Body of pancreas (tissue), 4 donors: ENCODE measurements at regions not wholly inside any gene's neighbourhood (a gene's known extent, or its start where the extent isn't known, plus 50 kb on each side); places are given as distances from the start of the nearest gene placed in this dataset.
"Not testable (repeated sequence)": the region's sequence is repeated elsewhere in the genome, so short reads cannot be mapped to it uniquely, and the experiment has no call there.

Experiments used
- ATAC-seq: fragments of 150-250 bp; one replicate; pipeline ENCODE4 v1.9.1; 2016
- DNase-seq, 4 donors: peaks; one replicate each; pipeline ENCODE4 v3.0.0-alpha.2; 2019
- H3K27ac ChIP-seq, 4 donors: fragments of 200-600 bp; sonication (generic); 1 replicate in 3 of 4; 2 replicates in 1 of 4; pipeline versions ENCODE4 v1.5.1 to v1.6.1; 2016 to 2019; ENCODE audit warnings: mild to moderate bottlenecking in 1 of 4, mixed read lengths in 1 of 4, moderate library complexity in 1 of 4
- H3K27me3 ChIP-seq, 2 donors: fragments of 200-600 bp; sonication (generic); one replicate each; pipeline ENCODE4 v1.6.0; 2016; ENCODE audit warnings: mild to moderate bottlenecking in 1 of 2
- H3K36me3 ChIP-seq, 2 donors: fragments of 200-600 bp; sonication (generic); replicated peaks in 1 of 2; 2 replicates each; pipeline ENCODE4 v1.5.1; 2016; ENCODE audit warnings: low read depth in 2 of 2; ENCODE audit not compliant: insufficient read depth in 1 of 2
- H3K4me1 ChIP-seq: fragments of 200-600 bp; sonication (generic); one replicate; pipeline ENCODE4 v1.6.0; 2016
- H3K4me3 ChIP-seq, 2 donors: fragments of 200-600 bp; sonication (generic); 1 replicate in 1 of 2; 2 replicates in 1 of 2; pipeline ENCODE4 v1.5.1; 2016 to 2019
- H3K9me3 ChIP-seq, 3 donors: fragments of 200-600 bp; sonication (generic); 1 replicate in 2 of 3; 2 replicates in 1 of 3; pipeline ENCODE4 v1.5.1; 2016
- POLR2A ChIP-seq, 3 donors: fragments of 450-650 bp; IDR thresholded peaks; one replicate each; pipeline ENCODE4 v1.6.1; 2016; ENCODE audit warnings: antibody characterized with exemption in 3 of 3, mild to moderate bottlenecking in 2 of 3
- WGBS, 2 donors: methylation state at CpG; one replicate each; pipeline ENCODE4 v1.1.5; 2017; 5-methylcytosine and 5-hydroxymethylcytosine counted together
- intact Hi-C: fragments of 100-400 bp; cut with DNase I; formaldehyde crosslinking; loops from one replicate; pipeline ENCODE4 v1.15.1; 2023
- TF ChIP-seq, protein P1 (sequence below), 7 experiments: fragments of 450-650 bp in 4 of 7; fragments of 200-600 bp in 3 of 7; sonication (generic) in 3 of 7; IDR thresholded peaks; one replicate each; pipeline ENCODE4 v1.5.1; 2016 to 2019; ENCODE audit warnings: antibody characterized with exemption in 7 of 7

DNA sequence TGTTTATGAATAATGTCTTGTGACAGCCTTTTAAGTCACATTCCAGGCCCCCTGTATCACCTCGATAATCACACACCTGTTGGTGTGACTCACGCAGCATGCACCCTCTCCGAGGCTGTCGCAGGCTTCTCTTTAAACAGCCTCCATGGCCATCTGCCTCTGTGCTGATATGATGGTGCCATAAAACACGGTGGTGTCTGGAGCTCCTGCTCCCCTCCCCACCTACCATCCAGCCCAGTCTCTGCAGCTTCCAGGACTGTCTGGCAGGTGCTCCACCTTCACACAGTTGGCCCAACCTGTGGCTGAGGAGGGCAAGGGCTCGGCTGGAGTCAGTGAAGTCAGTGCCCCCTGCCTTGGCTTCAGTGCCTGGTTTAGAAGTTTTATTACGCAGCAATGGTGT, 173.8 kb upstream of the RPL34 start:
- no peak for DNase-seq
- ATAC-seq = no peak
- no peak for TF ChIP-seq POLR2A (IDR thresholded peaks at IDR 0.05)
- TF ChIP-seq, protein P1, sequence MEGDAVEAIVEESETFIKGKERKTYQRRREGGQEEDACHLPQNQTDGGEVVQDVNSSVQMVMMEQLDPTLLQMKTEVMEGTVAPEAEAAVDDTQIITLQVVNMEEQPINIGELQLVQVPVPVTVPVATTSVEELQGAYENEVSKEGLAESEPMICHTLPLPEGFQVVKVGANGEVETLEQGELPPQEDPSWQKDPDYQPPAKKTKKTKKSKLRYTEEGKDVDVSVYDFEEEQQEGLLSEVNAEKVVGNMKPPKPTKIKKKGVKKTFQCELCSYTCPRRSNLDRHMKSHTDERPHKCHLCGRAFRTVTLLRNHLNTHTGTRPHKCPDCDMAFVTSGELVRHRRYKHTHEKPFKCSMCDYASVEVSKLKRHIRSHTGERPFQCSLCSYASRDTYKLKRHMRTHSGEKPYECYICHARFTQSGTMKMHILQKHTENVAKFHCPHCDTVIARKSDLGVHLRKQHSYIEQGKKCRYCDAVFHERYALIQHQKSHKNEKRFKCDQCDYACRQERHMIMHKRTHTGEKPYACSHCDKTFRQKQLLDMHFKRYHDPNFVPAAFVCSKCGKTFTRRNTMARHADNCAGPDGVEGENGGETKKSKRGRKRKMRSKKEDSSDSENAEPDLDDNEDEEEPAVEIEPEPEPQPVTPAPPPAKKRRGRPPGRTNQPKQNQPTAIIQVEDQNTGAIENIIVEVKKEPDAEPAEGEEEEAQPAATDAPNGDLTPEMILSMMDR (IDR thresholded peaks at IDR 0.05) = no peak
- H3K36me3 ChIP-seq = no peaks in the 10 kb centered on the region
- no peaks in the 10 kb centered on the region for H3K27me3 ChIP-seq
- 44 to 46% methylated on average over 7 of the region's 7 CpGs for WGBS, 2 donors
- intact Hi-C loops = no loop called here
- H3K27ac ChIP-seq = no peak overlapping the region
- no peak overlapping the region for H3K4me3 ChIP-seq
- no peaks in the 10 kb centered on the region for H3K9me3 ChIP-seq
- no peaks in the 10 kb centered on the region for H3K4me1 ChIP-seq

DNA sequence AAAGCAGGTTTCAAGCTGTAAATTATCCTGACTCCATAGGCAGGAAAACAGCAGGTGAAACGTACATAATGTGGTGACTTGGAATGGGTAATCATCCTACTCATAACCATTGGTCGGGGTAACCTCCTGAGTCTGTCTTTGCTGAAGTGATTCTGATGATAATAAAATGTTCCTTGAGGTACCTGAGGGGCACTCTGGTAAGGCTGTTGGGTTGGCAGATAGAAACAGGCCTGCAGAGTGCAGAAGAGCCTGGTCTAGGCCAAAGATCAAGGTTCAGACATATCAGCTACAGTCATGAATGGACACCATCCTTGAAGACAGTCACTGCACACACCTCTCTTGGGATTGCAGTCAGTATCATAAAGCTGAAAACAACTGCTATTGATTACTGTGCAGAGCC, 174.7 kb upstream of the RPL34 start:
- Histone ChIP-seq H3K4me1 (no peaks in the 10 kb centered on the region), H3K27ac (no peak overlapping the region), H3K27me3 (no peaks in the 10 kb centered on the region), H3K36me3 (no peaks in the 10 kb centered on the region), H3K4me3 (no peak overlapping the region), H3K9me3 (no peaks in the 10 kb centered on the region)
- 72 to 77% methylated on average over 2 of the region's 2 CpGs for WGBS, 2 donors
- TF ChIP-seq, protein P1 (IDR thresholded peaks at IDR 0.05) = no peak
- TF ChIP-seq POLR2A (IDR thresholded peaks at IDR 0.05) = no peak
- ATAC-seq = no peak
- intact Hi-C loops = no loop called here
- DNase-seq = no peak

- intact Hi-C loops = no loop called here
- no peaks in the 10 kb centered on the region for H3K27me3 ChIP-seq
- no peak for TF ChIP-seq POLR2A (IDR thresholded peaks at IDR 0.05)
- TF ChIP-seq, protein P1 (IDR thresholded peaks at IDR 0.05) = no peak
- ATAC-seq (no peak), DNase-seq (no peak)
- no peaks in the 10 kb centered on the region for H3K4me1 ChIP-seq
- WGBS, 2 donors = 80 to 87% methylated on average over 3 of the region's 3 CpGs
- H3K9me3 ChIP-seq = no peaks in the 10 kb centered on the region
- no peaks in the 10 kb centered on the region for H3K36me3 ChIP-seq
- H3K27ac ChIP-seq = no peak overlapping the region
- no peak overlapping the region for H3K4me3 ChIP-seq
Measured at GRCh38 chr4:108443585-108443984, 176.8 kb upstream of the RPL34 start.

GRCh38 chr4:108433832-108434231, 186.5 kb upstream of the RPL34 start:
- intact Hi-C loops = no loop called here

DNA sequence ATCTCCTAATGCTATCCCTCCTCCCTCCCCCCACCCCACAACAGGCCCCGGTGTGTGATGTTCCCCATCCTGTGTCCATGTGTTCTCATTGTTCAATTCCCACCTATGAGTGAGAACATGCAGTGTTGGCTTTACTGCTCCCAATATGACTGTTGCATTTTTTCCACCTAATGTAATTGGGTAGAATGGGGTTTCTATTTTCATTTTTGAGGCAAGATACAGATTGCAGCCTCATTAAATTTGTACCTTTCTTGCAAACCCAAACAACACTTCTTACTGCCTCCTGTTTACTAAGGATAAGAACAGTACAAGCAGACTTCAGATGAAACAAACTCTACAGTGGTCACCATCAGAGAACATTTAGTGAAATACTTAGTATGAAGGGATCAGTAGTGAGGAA, 187.0 kb upstream of the RPL34 start:
- H3K27ac ChIP-seq, H3K4me3 ChIP-seq, H3K4me1 ChIP-seq, DNase-seq, intact Hi-C loops, ATAC-seq, H3K27me3 ChIP-seq, H3K36me3 ChIP-seq, H3K9me3 ChIP-seq: not testable (repeated sequence)
- WGBS, 2 donors = 50 to 80% methylated on average over 1 of the region's 1 CpG

More at GRCh38 chr4:108433832-108434231, 186.5 kb upstream of the RPL34 start:
- Histone ChIP-seq H3K27me3 (no peaks in the 10 kb centered on the region), H3K4me1 (no peaks in the 10 kb centered on the region), H3K36me3 (no peaks in the 10 kb centered on the region), H3K27ac (no peak overlapping the region), H3K4me3 (no peak overlapping the region), H3K9me3 (no peaks in the 10 kb centered on the region)
- DNase-seq = no peak
- WGBS, 2 donors = 36 to 42% methylated on average over 6 of the region's 6 CpGs
- TF ChIP-seq, protein P1 (IDR thresholded peaks at IDR 0.05) = no peak
- no peak for TF ChIP-seq POLR2A (IDR thresholded peaks at IDR 0.05)
- ATAC-seq = no peak
